Stimulated activated CD8-positive, alpha-beta memory T cell treated with anti-CD3 and anti-CD28 coated beads, Interleukin-4, amount 100 ng/mL, for 48 hours (primary cell): ENCODE measurements at regions not wholly inside any gene's neighbourhood (a gene's known extent, or its start where the extent isn't known, plus 50 kb on each side); places are given as distances from the start of the nearest gene placed in this dataset.
"Not testable (repeated sequence)": the region's sequence is repeated elsewhere in the genome, so short reads cannot be mapped to it uniquely, and the experiment has no call there.

Experiments
- DNase-seq: peaks from one replicate; pipeline ENCODE4 v3.0.0-alpha.2; 2020

- DNase-seq, result no peak
Measured at GRCh38 chr21:31609081-31609480, 50.4 kb upstream of the SOD1 start.

DNA sequence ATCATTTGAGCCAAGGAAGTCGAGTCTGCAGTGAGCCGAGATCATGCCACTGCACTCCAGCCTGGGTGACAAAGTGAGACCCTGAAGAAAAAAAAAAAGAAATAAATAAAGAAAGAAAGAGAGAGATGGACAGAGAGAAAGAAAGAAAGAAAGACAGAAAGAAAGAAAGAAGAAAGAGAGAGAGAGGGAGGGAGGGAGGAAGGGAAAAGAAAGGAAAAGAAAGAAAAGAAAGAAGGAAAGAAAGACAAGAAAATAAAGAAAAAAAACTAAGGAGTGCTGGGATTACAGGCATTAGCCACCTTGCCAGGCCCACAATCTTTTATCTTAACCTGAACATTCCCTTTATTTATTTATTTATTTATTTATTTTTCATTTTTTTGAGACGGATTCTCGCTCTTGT lies 51.7 kb upstream of the SOD1 start:
- no peak for DNase-seq

DNA sequence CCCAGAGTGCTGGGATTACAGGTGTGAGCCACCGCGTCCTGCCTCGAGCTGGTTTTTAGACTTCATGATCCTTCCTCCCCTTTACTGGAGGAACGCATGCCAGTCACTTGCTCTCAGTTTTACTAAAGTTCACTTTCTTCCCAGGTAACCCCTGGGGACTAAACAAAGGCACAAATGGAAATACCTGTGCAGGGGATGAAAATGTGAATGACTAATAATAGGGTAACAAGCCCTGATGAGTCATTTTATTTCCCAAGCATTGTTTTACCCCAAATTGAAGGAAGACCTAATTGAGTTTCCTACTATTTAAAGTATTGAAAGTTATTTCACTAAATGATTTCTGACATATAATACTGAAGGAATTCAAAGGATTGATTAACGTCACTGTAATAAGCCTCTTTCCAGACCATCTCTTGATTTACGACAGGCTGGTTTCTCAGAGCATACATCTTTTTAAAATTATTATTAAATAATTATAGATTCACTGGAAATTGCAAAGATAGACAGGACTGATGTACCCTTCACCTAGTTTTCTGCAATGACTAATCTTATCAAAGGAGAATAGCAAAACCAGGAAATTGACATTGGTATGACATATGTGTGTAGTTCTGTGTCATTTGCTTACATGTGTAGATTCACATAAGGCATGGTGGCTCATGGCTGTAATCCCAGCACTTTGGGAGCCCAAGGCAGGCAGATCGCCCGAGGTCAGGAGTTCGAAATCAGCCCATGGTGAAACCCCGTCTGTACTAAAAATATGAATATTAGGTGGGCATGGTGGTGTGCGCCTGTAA lies 53.2 kb upstream of the SOD1 start:
- no peak for DNase-seq

DNA sequence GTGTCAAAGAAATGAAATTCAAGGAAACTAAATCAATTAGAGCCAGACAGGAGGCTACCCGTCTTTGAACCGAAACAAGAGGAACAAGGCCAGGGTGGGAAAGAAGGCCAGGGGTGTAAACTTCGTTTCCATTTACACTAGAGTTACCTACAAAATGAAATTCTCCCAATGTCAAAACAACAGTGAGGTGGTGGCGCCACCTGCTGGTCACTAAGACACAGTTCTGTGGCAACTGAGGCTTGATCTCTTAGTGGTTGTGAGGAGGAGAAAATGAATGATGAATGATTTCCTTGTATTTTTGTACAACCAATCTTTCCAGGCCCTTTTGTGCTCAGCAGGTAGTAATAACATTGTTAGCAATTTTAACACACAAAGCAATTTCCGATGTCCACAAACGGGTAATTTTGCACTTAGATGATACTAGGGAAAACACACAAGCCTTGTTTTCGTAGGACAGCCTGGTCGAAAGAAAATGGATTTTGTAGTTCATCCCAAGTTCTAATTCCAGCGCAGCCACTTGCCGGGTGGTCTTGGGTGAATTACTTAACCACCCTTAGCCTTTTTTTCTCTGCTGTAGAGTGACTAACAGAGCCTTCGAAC lies 54.8 kb upstream of the SOD1 start:
- peak; percentile 85 for DNase-seq

- no peak for DNase-seq
Measured at GRCh38 chr21:31599563-31599962, 59.9 kb upstream of the SOD1 start.

DNA sequence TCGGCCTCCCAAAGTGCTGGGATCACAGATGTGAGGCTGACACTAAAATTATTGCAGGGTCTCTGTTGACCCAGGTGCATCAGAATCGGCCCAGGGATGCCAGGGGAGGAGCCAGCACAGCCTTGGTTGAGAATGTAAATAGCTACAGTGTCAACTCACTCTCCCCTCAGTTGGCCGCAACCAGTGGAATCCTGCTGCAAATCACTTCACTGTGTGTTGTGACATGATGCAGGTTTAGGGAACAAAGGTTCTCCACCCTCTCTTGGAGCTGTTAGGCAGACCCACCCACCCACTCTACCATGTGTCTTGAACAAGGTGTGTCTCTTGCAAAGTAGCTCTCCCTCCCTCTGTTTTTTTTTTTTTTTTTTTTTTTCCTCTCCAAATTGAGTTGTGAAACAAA lies 60.5 kb upstream of the SOD1 start:
- DNase-seq, result no peak

- DNase-seq, result no peak
Measured at GRCh38 chr21:31597683-31598082, 61.8 kb upstream of the SOD1 start.

GRCh38 chr21:31596055-31596454 lies 63.4 kb upstream of the SOD1 start:
- DNase-seq, result no peak

DNA sequence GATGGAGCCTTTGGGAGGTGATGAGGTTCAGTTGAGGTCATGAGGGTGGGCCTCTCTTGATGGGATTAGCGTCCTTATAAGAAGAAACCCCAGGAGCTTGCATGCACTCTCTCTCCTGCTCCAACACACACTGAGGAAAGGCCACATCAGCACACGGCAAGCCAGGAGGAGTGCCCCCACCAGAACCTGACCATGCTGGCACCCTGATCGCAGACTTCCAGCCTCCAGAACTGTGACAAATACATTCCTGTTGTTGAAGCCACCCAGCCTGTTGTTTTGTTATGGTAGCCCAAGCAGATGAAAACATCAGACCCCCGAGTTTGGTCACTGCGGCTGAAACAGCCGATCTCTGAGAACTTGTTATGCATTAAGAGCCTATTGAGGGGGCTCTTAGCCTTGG lies 64.8 kb upstream of the SOD1 start:
- no peak for DNase-seq

- DNase-seq, result no peak
Measured at GRCh38 chr21:31594279-31594678, 65.2 kb upstream of the SOD1 start.

- DNase-seq, result no peak
Measured at GRCh38 chr21:31592963-31593560, 66.4 kb upstream of the SOD1 start.

GRCh38 chr21:31592516-31592915 lies 67.0 kb upstream of the SOD1 start:
- DNase-seq, result no peak

- no peak for DNase-seq
Measured at GRCh38 chr21:31589820-31590219, 69.7 kb upstream of the SOD1 start.

DNA sequence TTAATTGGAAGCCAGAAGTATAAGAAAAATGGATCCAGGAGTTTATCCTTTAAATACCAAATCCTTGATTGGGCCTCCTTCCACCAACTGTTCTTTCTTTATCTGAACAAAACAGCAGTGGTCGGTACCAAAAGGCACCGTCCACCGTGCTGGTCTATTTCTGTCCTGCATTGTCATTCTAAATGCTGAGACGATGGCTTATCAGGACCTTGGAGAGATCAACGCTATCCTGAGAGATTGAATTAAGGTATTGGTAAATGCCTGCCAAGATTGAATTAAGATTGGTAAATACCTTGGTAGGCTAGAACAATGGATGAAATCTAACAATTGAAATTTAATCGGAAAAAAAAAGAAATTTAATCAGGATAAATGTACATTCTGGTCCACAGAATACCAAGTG lies 73.4 kb upstream of the SOD1 start:
- DNase-seq, result no peak

GRCh38 chr21:31583937-31584336 lies 75.6 kb upstream of the SOD1 start:
- DNase-seq, result not testable (repeated sequence)

GRCh38 chr21:31583498-31583897 lies 76.0 kb upstream of the SOD1 start:
- DNase-seq, result no peak

- peak; percentile 87 for DNase-seq
Measured at GRCh38 chr21:31580866-31581276, 78.6 kb upstream of the SOD1 start.

DNA sequence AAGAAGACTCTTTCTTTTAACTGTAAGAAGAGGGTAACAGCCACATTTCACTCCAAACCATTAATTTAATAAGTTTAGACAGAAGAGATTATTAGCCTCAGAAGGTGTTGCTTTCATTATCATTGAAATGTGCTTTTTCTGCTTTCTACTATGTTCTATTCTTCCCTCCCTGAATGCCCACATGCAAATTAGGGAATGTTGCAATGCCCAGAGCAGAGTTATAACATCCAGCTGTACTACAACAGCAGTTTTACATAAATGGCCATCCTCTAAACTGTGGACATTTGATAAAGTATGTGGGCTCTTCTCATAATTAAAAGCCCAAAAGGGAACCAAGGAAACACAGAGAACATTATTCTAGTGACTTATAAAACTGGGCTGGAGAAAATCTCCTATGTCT lies 82.2 kb upstream of the SOD1 start:
- DNase-seq, result no peak

- no peak for DNase-seq
Measured at GRCh38 chr21:31576428-31576827, 83.1 kb upstream of the SOD1 start.

DNA sequence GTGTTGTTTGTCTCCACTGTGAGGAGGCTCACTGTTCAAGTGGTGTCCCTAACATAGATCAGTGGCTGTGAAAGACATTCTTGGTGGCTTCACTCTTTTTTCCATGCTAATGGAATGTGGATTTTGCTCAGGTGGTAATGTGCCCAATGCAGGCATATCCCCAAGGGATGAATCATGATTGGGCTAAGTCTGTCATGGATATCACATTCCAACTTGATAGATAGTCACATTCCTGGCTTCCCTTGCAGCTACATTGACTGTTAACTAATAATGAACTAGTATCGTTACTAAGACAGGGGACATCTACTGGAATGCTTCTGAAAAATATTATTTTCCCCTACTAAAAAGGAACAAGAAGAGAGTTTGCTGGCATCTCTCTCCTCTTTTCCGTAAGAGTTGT lies 86.3 kb upstream of the SOD1 start:
- DNase-seq, result no peak

DNA sequence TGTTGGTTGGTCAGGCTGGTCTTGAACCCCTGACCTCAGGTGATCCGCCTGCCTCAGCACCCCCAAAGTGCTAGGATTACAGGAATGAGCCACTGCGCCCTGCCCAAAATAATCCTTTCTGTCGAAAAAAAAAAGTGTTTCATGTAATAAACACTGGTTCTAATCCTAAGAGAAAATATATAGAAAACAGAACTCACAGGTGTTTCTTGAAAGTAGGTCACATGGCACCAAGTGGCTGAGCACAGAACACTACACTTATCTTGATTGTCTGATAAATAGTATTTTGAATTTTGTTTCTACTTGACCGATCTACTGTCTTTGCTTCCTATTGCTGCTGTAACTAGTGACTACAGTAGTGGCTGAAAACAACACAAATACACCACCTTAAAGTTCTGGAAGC lies 87.6 kb upstream of the SOD1 start:
- no peak for DNase-seq

DNA sequence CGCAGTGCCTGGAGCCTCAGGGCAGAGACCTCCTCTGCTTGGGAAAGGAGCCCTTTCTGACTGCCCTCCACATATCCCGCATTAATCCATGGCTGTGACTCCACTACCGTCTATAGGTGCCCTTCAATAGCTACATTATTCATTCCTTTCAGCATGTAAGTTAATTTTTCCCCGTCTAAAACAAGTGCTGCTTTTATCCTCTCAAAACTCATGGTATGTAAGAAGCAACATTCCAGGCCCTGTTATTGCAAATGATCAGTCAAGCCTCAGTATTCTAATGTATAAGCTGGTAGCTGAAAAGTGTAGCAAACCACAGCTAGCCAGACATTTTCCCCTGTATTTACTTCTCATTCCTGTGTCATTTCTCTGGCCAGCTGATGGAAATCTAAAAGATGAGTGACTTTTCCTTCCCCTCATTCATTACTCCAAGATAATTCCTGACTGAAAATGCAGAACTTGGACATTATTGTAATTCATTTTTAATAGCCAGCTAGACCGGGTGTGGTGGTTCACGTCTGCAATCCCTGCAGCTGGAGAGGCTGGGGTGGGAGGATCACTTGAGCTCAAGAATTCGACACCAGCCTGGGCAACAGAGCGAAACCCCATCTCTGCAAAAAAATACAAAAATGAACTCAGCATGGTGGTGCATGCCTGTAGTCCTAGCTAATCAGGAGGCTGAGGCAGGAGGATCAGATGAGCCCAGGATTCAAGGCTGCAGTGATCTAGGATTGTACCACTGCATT lies 88.5 kb upstream of the SOD1 start:
- DNase-seq, result no peak

GRCh38 chr21:31566611-31567010 lies 92.9 kb upstream of the SOD1 start:
- DNase-seq, result no peak

DNA sequence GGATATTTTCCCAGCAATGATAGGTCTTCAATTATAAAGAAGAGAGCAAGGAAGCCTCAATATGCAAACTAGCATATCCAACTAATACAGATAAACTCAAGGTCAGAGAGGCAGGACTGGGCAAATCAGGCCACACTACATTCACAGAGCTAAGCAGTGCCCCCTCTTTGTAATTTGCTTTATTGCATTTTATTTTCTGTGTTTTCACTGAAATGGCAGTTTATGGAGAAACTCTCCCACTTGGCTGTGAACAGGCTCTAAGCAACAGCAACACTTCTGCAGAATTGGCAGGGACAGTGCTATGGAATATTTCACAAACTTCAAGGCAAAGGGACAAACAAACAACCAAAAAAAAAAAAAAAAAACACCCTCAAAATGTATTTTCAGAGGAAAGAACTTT lies 93.4 kb upstream of the SOD1 start:
- no peak for DNase-seq
